HG03354 (cell line): ENCODE measurements at regions not wholly inside any gene's neighbourhood (a gene's known extent, or its start where the extent isn't known, plus 50 kb on each side); places are given as distances from the start of the nearest gene placed in this dataset.
A peak's percentile ranks its signal among the peaks of the same experiment; 100 is the strongest.
"Not testable (repeated sequence)": the region's sequence is repeated elsewhere in the genome, so short reads cannot be mapped to it uniquely, and the experiment has no call there.

ENCODE experiments used
- ATAC-seq: cut with Tn5 transposase; IDR thresholded peaks from one replicate; pipeline ENCODE4 v1.9.1; 2021; ENCODE audit warnings: mild to moderate bottlenecking; ENCODE audit not compliant: unreplicated experiment, poor library complexity, severe bottlenecking

GRCh38 chr7:159212226-159212625 lies 67.6 kb upstream of the VIPR2 start:
- no peak for ATAC-seq

- no peak for ATAC-seq
These were observed 67.0 kb upstream of the VIPR2 start for GRCh38 chr7:159211540-159212182.

- no peak for ATAC-seq
These were observed 66.0 kb upstream of the VIPR2 start for GRCh38 chr7:159210581-159211235.

- no peak for ATAC-seq
These were observed 64.8 kb upstream of the VIPR2 start for GRCh38 chr7:159209429-159209828.

- ATAC-seq = no peak
These were observed 63.3 kb upstream of the VIPR2 start for GRCh38 chr7:159207951-159208350.

- no peak for ATAC-seq
These were observed 62.7 kb upstream of the VIPR2 start for GRCh38 chr7:159207393-159207792.

- no peak for ATAC-seq
These were observed 61.2 kb upstream of the VIPR2 start for GRCh38 chr7:159205833-159206232.

- no peak for ATAC-seq
These were observed 60.0 kb upstream of the VIPR2 start for GRCh38 chr7:159204664-159205063.

GRCh38 chr7:159203253-159203652 lies 58.6 kb upstream of the VIPR2 start:
- ATAC-seq = not testable (repeated sequence)

- ATAC-seq = no peak
These were observed 57.2 kb upstream of the VIPR2 start for GRCh38 chr7:159201722-159202330.

GRCh38 chr7:159200421-159200820 lies 55.8 kb upstream of the VIPR2 start:
- no peak for ATAC-seq

GRCh38 chr7:159198016-159198724 lies 53.5 kb upstream of the VIPR2 start:
- ATAC-seq = no peak

- ATAC-seq = peak; percentile 62
These were observed 52.7 kb upstream of the VIPR2 start for GRCh38 chr7:159197066-159197975.

- ATAC-seq = no peak
These were observed 51.9 kb upstream of the VIPR2 start for GRCh38 chr7:159196584-159196983.

- no peak for ATAC-seq
These were observed 51.3 kb upstream of the VIPR2 start for GRCh38 chr7:159195946-159196345.
